ENCODE measurements at regions not wholly inside any gene's neighbourhood (a gene's known extent, or its start where the extent isn't known, plus 50 kb on each side); places are given as distances from the start of the nearest gene placed in this dataset.

GRCh38 chr10:33434933-33435332 lies 100.5 kb upstream of the NRP1 start:
- Histone ChIP-seq H3K36me3 (ENCODE audit: insufficient read depth in 1 of 2, low read depth in 1 of 2) (no peaks in the 10 kb centered on the region), H3K27ac (no peak overlapping the region), H3K4me3 (no peak overlapping the region), H3K4me1 (no peaks in the 10 kb centered on the region), H3K27me3 (ENCODE audit: insufficient read depth in 3 of 3, low read length in 2 of 3) (no peaks in the 10 kb centered on the region), H3K9me3 (no peaks in the 10 kb centered on the region)
- intact Hi-C loops (cut with DNase I): no loop called here
- DNase-seq: no peak
- no peak for ATAC-seq
- WGBS, 3 donors: 80 to 81% (median 80%) methylated on average over 4 of the region's 4 CpGs
- no peak for TF ChIP-seq CTCF (IDR thresholded peaks at IDR 0.05)

- no peak for TF ChIP-seq CTCF (IDR thresholded peaks at IDR 0.05)
- no peak for ATAC-seq
Measured at GRCh38 chr10:33428682-33429081, 94.2 kb upstream of the NRP1 start.

GRCh38 chr10:33423154-33423529 lies 88.7 kb upstream of the NRP1 start:
- H3K36me3 ChIP-seq (ENCODE audit: insufficient read depth in 1 of 2, low read depth in 1 of 2): no peaks in the 10 kb centered on the region
- no peaks in the 10 kb centered on the region for H3K9me3 ChIP-seq
- peaks cover 16% of the 10 kb centered on the region for H3K4me1 ChIP-seq
- intact Hi-C loops (cut with DNase I): no loop called here
- no peak overlapping the region for H3K27ac ChIP-seq
- TF ChIP-seq CTCF (IDR thresholded peaks at IDR 0.05): no peak
- WGBS, 3 donors: 31 to 49% (median 34%) methylated on average over 5 of the region's 5 CpGs
- H3K4me3 ChIP-seq: no peak overlapping the region
- DNase-seq (no peak), ATAC-seq (peak in 2 of 4 donors; percentile 41 to 56)
- H3K27me3 ChIP-seq (ENCODE audit: insufficient read depth in 3 of 3, low read length in 2 of 3): no peaks in the 10 kb centered on the region

More at GRCh38 chr10:33428682-33429081, 94.2 kb upstream of the NRP1 start:
- H3K9me3 ChIP-seq: no peaks in the 10 kb centered on the region
- no peak overlapping the region for H3K4me3 ChIP-seq
- no peak for DNase-seq
- no peaks in the 10 kb centered on the region for H3K36me3 ChIP-seq (ENCODE audit: insufficient read depth in 1 of 2, low read depth in 1 of 2)
- no peaks in the 10 kb centered on the region for H3K4me1 ChIP-seq
- no peaks in the 10 kb centered on the region for H3K27me3 ChIP-seq (ENCODE audit: insufficient read depth in 3 of 3, low read length in 2 of 3)
- intact Hi-C loops (cut with DNase I): no loop called here
- no peak overlapping the region for H3K27ac ChIP-seq
- WGBS, 3 donors: 42 to 50% (median 43%) methylated on average over 4 of the region's 4 CpGs

GRCh38 chr10:33422471-33423153 lies 88.1 kb upstream of the NRP1 start:
- Histone ChIP-seq H3K9me3 (no peaks in the 10 kb centered on the region), H3K4me3 (no peak overlapping the region), H3K27me3 (ENCODE audit: insufficient read depth in 3 of 3, low read length in 2 of 3) (no peaks in the 10 kb centered on the region), H3K27ac (no peak overlapping the region), H3K4me1 (peaks cover 16% of the 10 kb centered on the region), H3K36me3 (ENCODE audit: insufficient read depth in 1 of 2, low read depth in 1 of 2) (no peaks in the 10 kb centered on the region)
- DNase-seq (no peak), ATAC-seq (peak in 2 of 4 donors; percentile 30 to 66)
- 44 to 61% (median 51%) methylated on average over 10 of the region's 10 CpGs for WGBS, 3 donors
- no peak for TF ChIP-seq CTCF (IDR thresholded peaks at IDR 0.05)
- intact Hi-C loops (cut with DNase I): no loop called here

Data from psoas muscle (tissue), 7 donors.